ENCODE measurements at regions not wholly inside any gene's neighbourhood (a gene's known extent, or its start where the extent isn't known, plus 50 kb on each side); places are given as distances from the start of the nearest gene placed in this dataset.

GRCh38 chr12:77767756-77768343 is 62.8 kb upstream of the NAV3 start:
- intact Hi-C loops (cut with DNase I), result no loop called here
- WGBS, 4 donors, result 94 to 100% methylated on average over 1 of the region's 1 CpG; no CpG with 5 or more reads in 2 of the 4 donors
- Histone ChIP-seq H3K36me3 (replicated peaks in 1 of 2) (no peaks in the 10 kb centered on the region), H3K4me3 (no peak overlapping the region), H3K9me3 (replicated peaks in 1 of 3) (peaks cover 0 to 4% (median 0%) of the 10 kb centered on the region in 3 donors), H3K27ac (no peak overlapping the region), H3K4me1 (replicated peaks in 1 of 2) (peaks cover 0 to 12% of the 10 kb centered on the region in 2 donors), H3K27me3 (no peaks in the 10 kb centered on the region)
- no peak for DNase-seq
- no peak for TF ChIP-seq POLR2A (IDR thresholded peaks at IDR 0.05)
- no peak for TF ChIP-seq CTCF (IDR thresholded peaks at IDR 0.05)

GRCh38 chr12:77767335-77767734 is 63.4 kb upstream of the NAV3 start:
- TF ChIP-seq CTCF (IDR thresholded peaks at IDR 0.05) (no peak), POLR2A (IDR thresholded peaks at IDR 0.05) (no peak)
- H3K36me3 ChIP-seq (replicated peaks in 1 of 2), result no peaks in the 10 kb centered on the region
- H3K27ac ChIP-seq, result no peak overlapping the region
- WGBS, 4 donors, result 80 to 96% (median 90%) methylated on average over 1 to 4 of the region's 4 CpGs
- peaks cover 0 to 4% (median 0%) of the 10 kb centered on the region in 3 donors for H3K9me3 ChIP-seq (replicated peaks in 1 of 3)
- DNase-seq, result no peak
- intact Hi-C loops (cut with DNase I), result no loop called here
- H3K4me1 ChIP-seq (replicated peaks in 1 of 2), result peaks cover 0 to 12% of the 10 kb centered on the region in 2 donors
- no peaks in the 10 kb centered on the region for H3K27me3 ChIP-seq
- no peak overlapping the region for H3K4me3 ChIP-seq

- no peak for TF ChIP-seq POLR2A (IDR thresholded peaks at IDR 0.05)
- no peak for TF ChIP-seq CTCF (IDR thresholded peaks at IDR 0.05)
- Histone ChIP-seq H3K27me3 (no peaks in the 10 kb centered on the region), H3K9me3 (replicated peaks in 1 of 3) (peaks cover 0 to 4% (median 0%) of the 10 kb centered on the region in 3 donors), H3K4me3 (no peak overlapping the region), H3K36me3 (replicated peaks in 1 of 2) (no peaks in the 10 kb centered on the region), H3K27ac (no peak overlapping the region), H3K4me1 (replicated peaks in 1 of 2) (peaks cover 0 to 12% of the 10 kb centered on the region in 2 donors)
- DNase-seq, result no peak
- intact Hi-C loops (cut with DNase I), result no loop called here
Observed at GRCh38 chr12:77766224-77766623, 64.5 kb upstream of the NAV3 start.

- intact Hi-C loops (cut with DNase I), result no loop called here
Observed at GRCh38 chr12:77761286-77761685, 69.4 kb upstream of the NAV3 start.

More at GRCh38 chr12:77761286-77761685, 69.4 kb upstream of the NAV3 start:
- H3K9me3 ChIP-seq (replicated peaks in 1 of 3), result no peaks in the 10 kb centered on the region
- no peaks in the 10 kb centered on the region for H3K36me3 ChIP-seq (replicated peaks in 1 of 2)
- no peak overlapping the region for H3K27ac ChIP-seq
- H3K4me1 ChIP-seq (replicated peaks in 1 of 2), result peaks cover 0 to 9% of the 10 kb centered on the region in 2 donors
- H3K4me3 ChIP-seq, result no peak overlapping the region
- no peaks in the 10 kb centered on the region for H3K27me3 ChIP-seq
- TF ChIP-seq CTCF (IDR thresholded peaks at IDR 0.05) (no peak), POLR2A (IDR thresholded peaks at IDR 0.05) (no peak)
- DNase-seq, result no peak
- WGBS, 4 donors, result 95 to 99% (median 97%) methylated on average over 2 of the region's 2 CpGs

All from adrenal gland (tissue), 9 donors.